GM19324 (cell line): ENCODE measurements at regions not wholly inside any gene's neighbourhood (a gene's known extent, or its start where the extent isn't known, plus 50 kb on each side); places are given as distances from the start of the nearest gene placed in this dataset.

ENCODE experiments used
- ATAC-seq: cut with Tn5 transposase; IDR thresholded peaks from one replicate; pipeline ENCODE4 v1.9.1; 2021; ENCODE audit warnings: mild to moderate bottlenecking, moderate library complexity; ENCODE audit not compliant: unreplicated experiment, low FRiP score

DNA sequence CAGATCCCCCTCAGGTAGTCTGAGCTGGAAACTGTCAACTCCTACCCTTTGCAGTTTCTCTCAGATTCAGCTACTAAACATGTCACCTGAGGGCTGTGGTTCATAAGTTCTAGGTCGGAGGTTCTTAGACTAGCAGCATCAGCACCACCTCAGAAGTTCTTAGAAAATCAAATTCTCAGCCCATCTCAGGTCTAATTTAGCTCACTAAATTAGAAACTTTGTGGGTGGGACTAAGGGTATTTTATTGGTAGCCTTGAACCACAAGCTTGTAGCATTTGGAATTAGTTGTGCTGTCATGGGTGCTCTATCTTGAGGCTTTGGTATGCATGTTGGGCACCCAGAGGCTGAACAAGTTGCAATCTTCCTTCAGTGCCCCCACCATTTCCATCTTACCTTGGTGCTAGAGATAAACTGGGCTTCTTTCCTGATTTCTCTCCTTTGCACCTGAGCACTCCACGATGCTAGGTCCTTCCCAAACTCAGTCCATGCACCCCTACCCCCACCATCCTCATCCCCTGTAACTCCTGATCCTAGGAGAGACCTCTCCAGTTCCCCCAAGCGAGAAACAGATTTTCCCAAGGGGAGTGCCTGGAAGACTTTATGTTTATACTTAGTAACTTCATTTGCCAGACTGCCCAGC lies 54.2 kb downstream of the S1PR1 start:
- ATAC-seq, result no peak

DNA sequence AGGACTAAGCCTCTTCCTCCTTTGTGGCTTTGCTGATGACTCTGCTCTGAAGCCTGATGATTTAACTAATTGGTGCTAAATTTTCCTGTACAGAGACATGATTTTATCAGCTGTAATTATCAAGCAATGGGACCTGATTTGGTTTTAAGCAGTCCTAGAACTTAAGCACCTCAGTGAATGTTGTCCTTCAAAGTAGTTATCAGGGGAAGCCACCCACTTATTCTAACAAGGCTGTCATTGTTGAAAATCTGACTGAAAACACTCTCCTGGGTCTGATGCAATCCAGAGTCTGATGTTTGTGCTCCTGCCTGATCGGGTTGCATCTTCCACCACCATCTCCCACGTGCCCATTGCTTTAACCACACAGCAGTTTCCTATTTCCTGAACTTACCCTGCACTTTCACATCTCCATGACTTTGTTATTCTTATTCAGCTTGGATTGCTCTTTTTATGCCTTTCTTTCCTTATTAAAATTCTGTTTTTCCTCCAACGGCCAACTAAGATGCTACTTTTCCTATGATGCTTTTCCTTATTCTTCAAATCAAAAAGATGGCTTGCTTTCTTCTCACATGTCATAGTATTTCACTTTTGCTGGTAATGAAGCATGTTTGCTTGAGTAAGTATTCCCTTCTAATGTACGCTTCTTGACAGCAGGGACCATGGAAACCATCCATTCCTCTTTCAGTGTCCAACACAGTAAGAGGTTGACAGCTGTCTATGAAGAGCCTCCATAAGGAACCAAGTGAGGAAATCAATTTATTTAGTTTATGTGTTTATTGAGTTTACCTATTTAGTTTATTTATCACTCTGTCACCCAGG lies 55.0 kb downstream of the S1PR1 start:
- no peak for ATAC-seq

DNA sequence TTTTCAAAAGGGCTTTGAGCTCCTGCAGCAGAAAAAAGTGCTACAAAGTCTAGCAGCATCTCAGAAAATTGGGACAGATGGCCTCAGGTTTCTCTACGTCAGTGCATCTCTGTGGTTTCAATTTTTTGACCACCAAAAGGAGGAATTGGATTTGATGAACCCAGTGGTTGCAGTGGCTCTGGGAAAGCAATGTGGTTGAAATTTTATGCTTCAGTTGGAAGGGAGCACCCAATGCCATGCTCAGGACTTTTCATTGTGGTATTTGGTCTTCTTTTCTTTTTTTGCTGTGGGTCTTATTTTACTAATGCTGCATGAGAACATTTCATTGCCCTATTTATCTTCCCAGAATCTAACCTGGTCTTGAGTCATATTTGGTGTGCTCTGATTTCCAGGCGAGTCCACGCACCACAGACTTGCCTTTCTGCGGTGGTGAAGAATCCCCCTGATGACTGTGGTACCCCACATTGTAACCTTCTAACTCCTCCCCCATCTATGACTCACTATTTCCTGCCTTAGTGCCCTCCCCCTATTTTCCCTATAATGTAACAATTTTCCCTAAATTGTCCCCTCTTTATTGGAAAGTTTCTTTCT lies 56.7 kb downstream of the S1PR1 start:
- no peak for ATAC-seq

DNA sequence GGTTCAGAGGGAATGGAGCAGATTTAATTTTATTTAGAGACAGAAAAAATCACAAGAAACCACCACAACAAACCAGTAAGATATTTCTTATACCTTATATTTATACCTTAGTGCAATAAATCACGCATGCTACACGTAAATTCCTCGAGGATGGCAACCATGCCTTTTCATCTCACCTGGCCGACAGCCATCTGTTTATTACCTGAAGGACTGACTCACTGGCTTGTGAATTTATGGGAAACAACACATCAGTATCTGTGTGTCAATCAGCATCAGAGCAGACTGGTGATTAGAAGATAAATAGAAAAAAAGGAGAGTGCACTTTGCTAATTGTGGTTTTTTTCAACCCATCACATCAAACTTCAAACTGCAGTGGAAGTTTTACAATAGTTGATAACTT lies 58.4 kb downstream of the S1PR1 start:
- no peak for ATAC-seq

DNA sequence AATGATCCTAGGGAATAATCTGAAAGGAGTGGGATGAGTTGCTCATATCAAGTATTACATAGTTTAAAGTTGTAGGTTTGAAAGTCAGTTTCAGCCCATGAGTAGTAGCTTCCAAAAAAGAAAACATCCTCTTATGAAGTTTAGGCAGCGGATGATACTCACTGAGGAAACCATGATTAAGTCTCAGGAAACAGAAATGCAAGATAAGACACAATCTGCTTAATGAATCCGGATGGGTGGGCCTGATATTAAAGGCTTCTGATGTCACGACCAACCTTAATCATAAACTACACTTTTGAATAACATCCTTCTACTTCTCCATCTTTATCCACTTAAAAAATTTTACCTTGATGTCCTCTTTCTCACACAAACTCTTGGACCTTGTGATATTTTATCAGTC lies 61.8 kb downstream of the S1PR1 start:
- ATAC-seq, result no peak

DNA sequence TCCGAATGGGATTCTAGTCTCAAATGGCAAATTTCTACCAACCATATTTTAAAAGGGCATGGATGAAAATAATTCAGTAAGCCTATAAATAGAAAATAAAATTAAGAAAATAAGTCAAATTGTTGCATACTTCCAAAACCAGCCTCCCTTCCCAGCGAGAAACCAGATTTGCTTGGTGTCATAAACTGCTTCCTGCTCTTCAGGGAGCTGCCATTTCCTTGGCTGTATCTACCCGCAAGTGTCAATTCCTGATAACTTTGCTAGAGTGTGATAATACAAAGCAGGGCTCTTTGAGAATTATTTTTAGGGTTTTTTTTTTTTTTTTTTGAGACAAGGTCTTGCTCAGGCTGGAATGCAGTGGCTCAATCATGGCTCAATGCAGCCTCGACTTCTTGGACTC lies 62.3 kb downstream of the S1PR1 start:
- ATAC-seq, result no peak

DNA sequence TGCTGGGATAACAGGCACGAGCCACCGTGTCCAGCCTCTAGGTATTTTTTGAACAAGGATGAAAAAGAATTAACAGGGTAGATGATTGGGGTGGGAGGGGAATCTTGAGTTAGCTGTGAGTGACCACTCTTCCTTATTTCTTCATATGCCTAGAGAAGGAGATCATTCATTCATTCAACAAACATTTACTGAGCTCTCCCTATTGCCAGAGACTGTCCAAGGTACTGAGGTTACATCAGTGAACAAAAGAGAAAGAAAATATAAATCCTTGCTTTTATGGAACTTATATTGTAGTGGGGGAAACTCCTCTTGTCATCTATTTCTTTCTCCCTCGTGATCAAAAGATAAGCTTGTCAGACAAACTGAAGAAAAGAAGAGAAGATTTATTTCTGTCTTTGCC lies 62.9 kb downstream of the S1PR1 start:
- no peak for ATAC-seq

DNA sequence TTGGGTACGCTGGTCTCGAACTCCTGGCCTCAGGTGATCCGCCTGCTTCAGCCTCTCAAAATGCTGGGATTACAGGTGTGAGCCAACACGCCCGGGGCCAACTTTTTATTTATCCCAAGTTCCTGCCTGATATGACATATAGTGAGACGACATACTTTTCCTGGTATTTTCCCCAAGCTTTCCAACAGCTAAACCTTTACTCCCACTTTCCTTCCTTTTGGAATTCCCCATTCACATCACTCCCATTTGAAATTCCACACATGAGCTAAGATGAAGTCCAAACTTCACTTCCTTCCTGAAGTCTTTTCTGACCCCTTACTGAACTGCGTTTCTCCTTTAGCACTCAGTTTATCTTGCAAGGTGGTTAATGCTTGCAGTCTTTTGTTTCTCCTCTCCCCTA lies 64.1 kb downstream of the S1PR1 start:
- ATAC-seq, result no peak

DNA sequence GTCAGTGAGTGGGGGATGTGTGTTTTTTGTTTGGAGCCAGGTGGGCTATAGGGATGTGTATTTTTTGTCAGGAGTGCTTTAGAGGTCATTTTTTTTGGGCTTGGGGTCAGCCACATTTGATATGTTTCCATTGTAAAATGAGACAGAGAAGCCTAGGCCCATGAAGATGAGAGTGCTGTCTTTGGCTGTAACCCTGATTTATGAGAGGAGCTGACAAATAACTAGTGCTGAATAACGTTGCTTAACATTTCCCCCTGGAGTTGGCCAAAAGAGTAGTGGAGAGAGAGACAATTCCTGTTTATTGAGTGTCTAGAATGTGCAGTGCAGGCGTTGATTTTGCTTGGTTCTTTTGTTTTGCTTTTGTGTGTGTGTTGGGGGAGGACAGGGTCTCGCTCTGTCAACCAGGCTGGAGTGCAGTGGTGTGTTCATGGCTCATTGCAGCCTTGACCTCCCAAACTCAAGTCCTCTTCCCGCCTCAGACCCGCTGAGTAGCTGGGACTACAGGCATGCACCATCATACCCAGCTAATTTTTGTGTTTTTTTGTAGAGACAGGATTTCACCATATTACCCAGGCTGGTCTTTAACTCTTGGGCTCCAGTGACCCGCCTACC lies 64.7 kb downstream of the S1PR1 start:
- no peak for ATAC-seq

DNA sequence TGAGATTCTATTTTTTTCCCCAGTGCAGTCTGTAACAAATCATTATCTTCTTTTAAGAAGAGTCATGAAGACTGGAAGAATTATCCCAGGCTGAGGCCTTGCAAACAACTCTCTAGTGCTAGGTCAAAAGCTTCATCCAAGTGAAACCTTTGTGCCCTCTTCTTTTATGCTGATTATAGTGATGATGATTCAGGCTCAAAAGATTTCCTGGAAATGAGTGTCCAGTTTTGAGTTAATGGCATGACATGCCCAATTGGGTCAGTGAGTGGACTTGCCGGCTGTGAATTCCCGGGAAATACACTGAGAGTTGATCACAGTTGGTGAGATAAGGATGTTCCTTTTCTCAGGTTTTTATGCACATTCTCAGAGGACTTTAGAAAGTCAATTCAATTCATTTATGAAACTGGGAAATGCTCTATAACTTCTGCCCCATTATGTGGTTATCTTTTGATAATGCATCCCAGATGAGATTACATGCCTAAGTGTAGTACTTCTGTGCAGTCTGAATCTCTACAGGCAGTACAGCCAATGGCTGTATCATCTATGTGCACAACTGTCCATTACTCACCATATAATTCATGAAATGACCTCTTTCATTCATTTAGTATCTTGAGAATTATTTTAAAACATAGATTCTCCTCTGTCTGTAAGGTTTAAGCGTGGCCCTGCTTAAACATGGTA lies 66.2 kb downstream of the S1PR1 start:
- no peak for ATAC-seq

DNA sequence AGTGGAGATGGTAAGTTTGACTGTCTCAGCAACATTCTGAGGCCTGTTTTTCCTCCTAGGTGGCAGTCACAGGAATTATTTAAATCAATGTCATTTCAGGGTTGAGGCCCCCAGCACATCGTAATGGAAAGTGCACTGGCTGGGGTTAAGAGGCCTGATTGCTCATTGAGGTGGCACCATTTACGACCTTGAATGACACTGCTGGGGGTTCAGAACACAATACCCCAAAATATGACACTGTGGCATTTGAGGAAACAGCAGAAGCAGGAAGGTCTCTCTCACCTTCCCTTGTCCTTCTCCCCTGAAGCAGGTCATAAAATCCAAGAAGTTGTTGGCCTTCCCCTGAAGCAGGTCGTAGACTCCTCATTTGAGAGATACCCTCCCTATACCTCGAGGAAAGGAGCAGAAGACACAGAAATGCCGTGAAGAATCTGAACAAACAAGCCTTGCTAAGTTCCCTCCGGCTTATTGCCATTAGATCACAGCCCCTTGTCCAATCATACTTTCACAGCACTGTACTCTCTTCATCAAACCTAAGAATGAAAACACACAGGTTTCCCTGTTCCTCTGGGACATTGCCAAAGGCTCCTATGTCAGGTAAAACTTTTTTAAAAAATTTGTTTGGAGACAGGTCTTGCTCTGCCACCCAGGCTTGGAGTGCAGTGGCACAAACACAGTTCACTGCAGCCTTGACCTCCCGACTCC lies 71.3 kb downstream of the S1PR1 start:
- ATAC-seq, result no peak

DNA sequence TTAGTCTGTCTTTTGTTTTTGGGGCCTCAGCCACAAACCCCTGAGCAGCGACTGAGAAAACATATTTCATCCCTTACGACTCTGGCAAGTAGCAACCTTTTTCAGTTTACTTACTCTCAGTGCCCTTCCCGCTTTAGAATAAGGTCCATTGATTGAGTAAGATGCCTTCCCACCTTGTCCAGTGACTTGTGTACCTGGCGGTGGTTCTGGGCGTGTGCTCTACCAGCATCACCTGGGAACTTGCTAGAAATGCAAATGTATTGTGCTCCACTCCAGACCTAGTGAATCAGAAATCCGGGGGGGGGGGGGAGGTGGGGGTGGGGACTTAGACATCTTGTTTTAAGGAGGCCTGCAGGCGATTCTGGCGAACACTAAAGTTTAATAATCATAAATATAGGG lies 72.1 kb downstream of the S1PR1 start:
- no peak for ATAC-seq

DNA sequence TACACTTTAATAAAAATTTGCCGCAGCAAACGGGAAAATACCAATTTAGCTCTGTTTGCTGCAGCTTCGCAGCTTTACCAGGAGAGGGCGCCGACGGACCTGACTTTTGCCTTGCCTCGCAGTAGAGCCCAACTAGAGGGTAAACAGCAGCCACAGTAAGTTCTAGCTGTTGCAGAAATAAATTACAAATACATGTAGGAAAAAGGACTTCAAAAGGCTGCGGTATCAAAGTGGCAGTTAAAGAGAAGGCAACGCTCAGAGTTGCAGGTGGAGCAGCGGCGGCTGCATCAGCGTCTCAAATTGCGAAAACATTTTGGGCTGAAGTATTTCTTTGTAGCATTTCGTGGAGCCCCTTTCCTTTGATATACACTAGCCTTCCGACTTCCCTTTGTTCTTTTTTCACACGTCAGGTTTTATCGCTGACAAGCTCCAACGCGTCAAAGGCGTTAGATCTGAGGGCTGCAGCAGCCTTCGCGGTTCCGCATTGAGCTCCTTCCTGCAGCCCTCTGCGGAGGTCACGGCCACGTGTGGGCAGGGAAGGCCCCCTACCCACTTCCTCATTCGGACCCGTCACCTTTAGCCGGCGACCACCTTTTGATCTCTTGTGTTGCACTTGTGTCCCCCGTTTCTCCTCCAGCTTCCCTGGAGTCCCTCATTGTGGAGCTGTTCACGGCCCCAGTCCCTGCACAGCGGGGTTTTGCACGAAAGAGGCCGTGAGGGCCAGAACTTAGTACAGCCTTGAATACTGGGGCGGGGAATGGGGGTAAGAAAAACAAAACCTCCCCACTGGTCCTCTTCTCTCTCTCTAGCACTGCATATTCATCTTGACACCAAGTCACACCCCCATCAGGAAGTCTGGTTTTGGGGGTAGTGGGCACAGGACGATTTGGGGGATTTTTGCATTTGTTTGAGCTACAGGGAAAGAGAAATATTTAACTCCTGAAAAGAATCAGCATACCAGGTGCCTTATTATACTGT lies 72.8 kb downstream of the S1PR1 start:
- peak; percentile 60 for ATAC-seq

DNA sequence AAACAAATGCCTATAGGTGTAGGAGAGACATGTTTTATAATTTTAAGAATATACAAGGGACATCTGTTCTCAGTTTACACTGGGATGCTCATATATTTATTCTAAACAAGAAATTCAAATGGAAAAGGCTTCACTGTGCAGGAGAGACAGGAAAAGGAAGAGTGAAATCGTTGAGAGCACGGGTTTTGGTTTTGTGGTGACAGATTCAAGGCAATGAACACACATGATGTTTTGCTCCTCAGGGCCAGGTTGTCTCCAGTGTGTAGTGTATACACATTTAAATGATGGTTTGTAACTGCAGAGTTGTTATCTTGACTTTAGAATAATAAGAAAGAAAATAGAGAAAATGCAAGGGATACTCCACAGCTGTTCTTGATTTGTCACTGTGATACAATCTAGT lies 73.7 kb downstream of the S1PR1 start:
- no peak for ATAC-seq

DNA sequence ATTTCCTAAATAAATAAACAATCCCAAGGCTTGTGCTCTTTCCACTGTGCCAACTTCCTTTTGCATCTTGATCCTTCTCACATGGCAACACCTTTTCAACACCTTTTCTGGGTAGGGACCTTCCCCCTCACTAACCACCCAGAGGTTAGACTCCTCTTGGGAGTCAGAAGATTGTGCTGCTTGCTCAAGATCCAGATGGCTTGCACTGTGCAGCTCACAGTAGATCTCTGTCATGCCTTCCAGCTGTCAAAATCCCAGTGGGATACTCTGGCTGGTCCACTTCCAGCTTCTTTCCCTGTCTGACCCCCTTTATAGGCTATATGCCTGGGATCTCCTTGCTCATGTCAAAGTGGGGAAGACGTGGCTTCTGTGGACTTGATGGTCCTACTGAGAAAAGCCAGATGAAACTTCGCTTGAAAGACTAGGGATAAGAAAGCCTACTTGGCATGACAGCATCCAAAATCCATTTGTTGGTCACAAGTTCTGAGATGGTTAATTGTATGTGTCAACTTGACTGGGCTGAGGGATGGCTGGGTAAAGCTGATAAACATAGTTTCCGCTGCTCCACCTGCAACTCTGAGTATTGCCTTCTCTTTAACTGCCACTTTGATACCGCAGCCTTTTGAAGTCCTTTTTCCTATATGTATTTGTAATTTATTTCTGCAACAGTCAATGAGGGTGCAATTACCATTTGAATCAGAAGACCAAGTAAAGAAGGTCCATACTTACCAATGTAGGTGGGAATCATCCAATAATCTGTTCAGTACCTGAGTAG lies 74.5 kb downstream of the S1PR1 start:
- no peak for ATAC-seq

DNA sequence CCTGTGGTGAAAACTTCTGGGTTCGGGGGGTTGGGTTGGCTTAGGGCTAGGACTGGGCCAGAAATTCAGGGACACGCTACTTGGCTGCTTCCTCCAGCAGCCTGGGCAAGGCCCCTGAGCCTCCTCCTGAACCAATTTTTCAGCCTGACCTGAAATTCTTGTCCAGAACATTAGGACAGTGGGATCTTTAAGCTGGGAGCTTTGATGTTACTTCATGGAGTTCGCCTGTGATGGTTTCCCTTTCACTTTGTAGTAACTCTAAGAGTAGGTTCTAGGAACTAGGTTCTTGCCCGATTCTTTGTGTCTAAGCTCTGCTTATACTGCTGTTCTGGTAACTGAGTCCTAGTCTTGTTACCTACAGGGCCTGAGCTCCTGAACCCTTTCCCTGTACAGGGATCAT lies 75.3 kb downstream of the S1PR1 start:
- no peak for ATAC-seq

DNA sequence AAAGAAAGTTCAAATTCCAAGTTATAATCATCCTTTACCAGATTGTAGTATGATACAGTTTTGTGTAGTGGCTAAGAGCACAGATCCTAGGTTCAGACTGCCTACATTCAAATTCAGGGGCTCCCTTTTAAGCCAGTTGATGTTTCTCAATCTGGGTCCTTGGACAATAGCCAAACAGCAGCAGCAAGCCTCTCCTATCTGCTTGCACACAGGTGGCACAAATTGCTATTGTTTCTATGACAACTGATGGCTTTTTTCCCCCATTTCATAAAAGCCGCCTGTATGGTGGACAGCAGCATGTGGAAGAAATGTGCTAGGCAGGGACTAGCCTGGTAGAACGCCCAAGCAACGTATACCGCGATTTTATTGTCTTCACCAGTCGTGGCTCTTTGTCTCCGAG lies 76.5 kb downstream of the S1PR1 start:
- no peak for ATAC-seq

DNA sequence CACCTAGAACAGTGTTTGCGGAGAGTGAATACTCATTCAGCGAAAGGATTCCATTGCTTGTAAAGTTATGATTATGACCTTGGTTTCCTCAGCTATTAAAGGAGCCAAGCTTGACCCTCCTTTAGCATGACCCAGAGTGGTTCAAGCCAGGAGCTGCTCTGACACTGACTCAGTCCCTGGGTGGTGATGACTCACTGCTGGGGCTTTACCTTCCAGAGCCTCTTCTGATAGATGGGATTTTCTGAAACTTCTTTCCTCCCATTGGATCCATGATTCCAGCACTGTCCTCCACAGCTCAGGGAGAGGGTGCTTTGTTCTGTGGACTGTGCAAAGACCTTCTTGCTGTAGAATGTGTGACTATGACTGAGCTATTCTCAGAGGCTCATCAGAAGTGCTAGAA lies 77.4 kb downstream of the S1PR1 start:
- no peak for ATAC-seq
